ENCODE measurements at regions not wholly inside any gene's neighbourhood (a gene's known extent, or its start where the extent isn't known, plus 50 kb on each side); places are given as distances from the start of the nearest gene placed in this dataset.

- no peak for TF ChIP-seq ZNF883 (CRISPR knock-in tag; IDR thresholded peaks at IDR 0.05; ENCODE audit: not compliant biosample characterization)
- no peak for TF ChIP-seq ZNF331 (CRISPR knock-in tag; IDR thresholded peaks at IDR 0.05)
- TF ChIP-seq MAFK (conservative IDR thresholded peaks at IDR 0.05 in 1 of 2, IDR thresholded peaks at IDR 0.05 in 1 of 2; ENCODE audit: low read length in 2 of 2): no peak
- TF ChIP-seq SMAD1 (CRISPR knock-in tag; IDR thresholded peaks at IDR 0.05; ENCODE audit: borderline replicate concordance, low read depth): no peak
- TF ChIP-seq SMARCC2 (IDR thresholded peaks at IDR 0.05): no peak
- no peak for TF ChIP-seq ZFP36 (IDR thresholded peaks at IDR 0.05; ENCODE audit: borderline replicate concordance, low read depth, low read length, partially characterized antibody)
- TF ChIP-seq ONECUT2 (CRISPR knock-in tag; IDR thresholded peaks at IDR 0.05): no peak
These were observed 421.8 kb downstream of the MTRR start for GRCh38 chr5:8290721-8291120.
